ENCODE measurements at regions not wholly inside any gene's neighbourhood (a gene's known extent, or its start where the extent isn't known, plus 50 kb on each side); places are given as distances from the start of the nearest gene placed in this dataset.

GRCh38 chr10:43815181-43815885 is 166.7 kb upstream of the ZNF32 start:
- TF ChIP-seq ATOH8 (CRISPR knock-in tag; IDR thresholded peaks at IDR 0.05; ENCODE audit: low read depth) (no peak), POLR2AphosphoS2 (conservative IDR thresholded peaks at IDR 0.05; ENCODE audit: low read length) (no peak), EP300 (IDR thresholded peaks at IDR 0.05) (no peak), RCOR1 (IDR thresholded peaks at IDR 0.05; ENCODE audit: low read depth, low read length) (no peak), CTCF (IDR thresholded peaks at IDR 0.05) (no peak), SREBF2 (IDR thresholded peaks at IDR 0.05) (no peak), JUNB (IDR thresholded peaks at IDR 0.05) (no peak), BHLHE40 (IDR thresholded peaks at IDR 0.05; ENCODE audit: low read depth, low read length) (no peak), NFE2L2 (conservative IDR thresholded peaks at IDR 0.05; ENCODE audit: low read length) (no peak), MAX (IDR thresholded peaks at IDR 0.05) (no peak)
